D721Med (cell line): ENCODE measurements at regions not wholly inside any gene's neighbourhood (a gene's known extent, or its start where the extent isn't known, plus 50 kb on each side); places are given as distances from the start of the nearest gene placed in this dataset.

Experiments used
- DNase-seq: peaks from one replicate; pipeline ENCODE4 v3.0.0; 2011; ENCODE audit warnings: low spot score; ENCODE audit not compliant: insufficient read length
- FAIRE-seq: peaks from 2 replicates; lab custom pipeline; 2011; peaks lifted over from hg19 to GRCh38; lab: Jason Lieb, UNC
- CTCF ChIP-seq: IDR thresholded peaks from 2 replicates; pipeline ENCODE4 v1.5.1; 2012; ENCODE audit warnings: mild to moderate bottlenecking, control low read depth; ENCODE audit not compliant: insufficient read depth; ENCODE audit errors: missing control alignments

- DNase-seq (no peak), FAIRE-seq (no peak)
- no peak for TF ChIP-seq CTCF
Measured at GRCh38 chr5:4080370-4080769, 484.7 kb downstream of the IRX1 start.

- no peak for DNase-seq
- no peak for TF ChIP-seq CTCF
- no peak for FAIRE-seq
Measured at GRCh38 chr5:4081059-4081458, 485.4 kb downstream of the IRX1 start.

- TF ChIP-seq CTCF, result no peak
- no peak for DNase-seq
- no peak for FAIRE-seq
Measured at GRCh38 chr5:4081466-4081865, 485.8 kb downstream of the IRX1 start.

GRCh38 chr5:4082966-4083564 lies 487.4 kb downstream of the IRX1 start:
- FAIRE-seq (no peak), DNase-seq (no peak)
- TF ChIP-seq CTCF, result no peak

- FAIRE-seq, result no peak
- DNase-seq, result no peak
- no peak for TF ChIP-seq CTCF
Measured at GRCh38 chr5:4083591-4084337, 488.1 kb downstream of the IRX1 start.

- DNase-seq (no peak), FAIRE-seq (no peak)
- TF ChIP-seq CTCF, result no peak
Measured at GRCh38 chr5:4086081-4086480, 490.4 kb downstream of the IRX1 start.

- FAIRE-seq (no peak), DNase-seq (no peak)
- TF ChIP-seq CTCF, result no peak
Measured at GRCh38 chr5:4087110-4087509, 491.5 kb downstream of the IRX1 start.
